GM12873 (cell line): ENCODE measurements at regions not wholly inside any gene's neighbourhood (a gene's known extent, or its start where the extent isn't known, plus 50 kb on each side); places are given as distances from the start of the nearest gene placed in this dataset.

Experiments used
- CTCF ChIP-seq: IDR thresholded peaks from 2 replicates; pipeline ENCODE4 v1.5.1; 2012; ENCODE audit warnings: low read depth, mild to moderate bottlenecking, moderate library complexity, low read length, control low read depth; ENCODE audit not compliant: insufficient read depth; ENCODE audit errors: missing control alignments

- no peak for TF ChIP-seq CTCF
Measured at GRCh38 chr13:40477623-40478608, 188.5 kb downstream of the FOXO1 start.

GRCh38 chr13:40478775-40479174 is 187.7 kb downstream of the FOXO1 start:
- TF ChIP-seq CTCF = no peak

GRCh38 chr13:40479196-40479845 is 187.1 kb downstream of the FOXO1 start:
- TF ChIP-seq CTCF = no peak

- TF ChIP-seq CTCF = no peak
Measured at GRCh38 chr13:40480012-40480914, 186.2 kb downstream of the FOXO1 start.

- TF ChIP-seq CTCF = no peak
Measured at GRCh38 chr13:40480915-40481516, 185.4 kb downstream of the FOXO1 start.

- TF ChIP-seq CTCF = no peak
Measured at GRCh38 chr13:40483601-40484000, 182.8 kb downstream of the FOXO1 start.
